ENCODE measurements at regions not wholly inside any gene's neighbourhood (a gene's known extent, or its start where the extent isn't known, plus 50 kb on each side); places are given as distances from the start of the nearest gene placed in this dataset.

GRCh38 chr6:137305691-137306090, 86.5 kb upstream of the IFNGR1 start:
- peak; percentile 25 for DNase-seq
- no peak overlapping the region for H4K8ac ChIP-seq (ENCODE audit: low read length)
- no peak overlapping the region for H3K4me3 ChIP-seq (ENCODE audit: insufficient read depth in 1 of 2, low read depth in 1 of 2, low read length in 2 of 2)
- no peak overlapping the region for H2BK5ac ChIP-seq (ENCODE audit: low read depth, low read length, poor library complexity, severe bottlenecking)
- H2BK15ac ChIP-seq (ENCODE audit: low read depth, poor library complexity, severe bottlenecking): no peak overlapping the region
- no peaks in the 10 kb centered on the region for H3K79me1 ChIP-seq (replicated peaks; ENCODE audit: low read length, poor library complexity, severe bottlenecking)
- H2BK12ac ChIP-seq (ENCODE audit: low read length in 2 of 2): no peak overlapping the region
- no peak overlapping the region for H2AK5ac ChIP-seq (ENCODE audit: low read length, severe bottlenecking)
- H3K4me2 ChIP-seq (ENCODE audit: low read length, poor library complexity, severe bottlenecking): no peak overlapping the region
- no peak overlapping the region for H3K23ac ChIP-seq (ENCODE audit: low read length in 2 of 2)
- H4K91ac ChIP-seq (ENCODE audit: low read length): no peak overlapping the region
- H3K18ac ChIP-seq (ENCODE audit: low read depth in 1 of 2, low read length in 2 of 2): no peak overlapping the region
- no peak overlapping the region for H3K9ac ChIP-seq (ENCODE audit: low read length)
- no peaks in the 10 kb centered on the region for H3K9me3 ChIP-seq (ENCODE audit: control insufficient read depth, low read length)
- WGBS: 70% methylated on average over 2 of the region's 2 CpGs
- no peaks in the 10 kb centered on the region for H3K27me3 ChIP-seq (ENCODE audit: control insufficient read depth in 1 of 2, insufficient read depth in 1 of 2, low read length in 2 of 2)
- no peak overlapping the region for H3K4ac ChIP-seq (ENCODE audit: low read depth in 1 of 2, low read length in 2 of 2)
- H3K36me3 ChIP-seq (ENCODE audit: control insufficient read depth in 1 of 2, insufficient read depth in 2 of 2, low read depth in 1 of 2, low read length in 2 of 2): no peaks in the 10 kb centered on the region
- no peak overlapping the region for H2BK120ac ChIP-seq (ENCODE audit: low read depth, low read length)
- H3K14ac ChIP-seq (ENCODE audit: low read length in 2 of 2): no peak overlapping the region
- peaks cover 3% of the 10 kb centered on the region for H3K4me1 ChIP-seq (ENCODE audit: control insufficient read depth, insufficient read depth, low read depth, low read length)
- no peak overlapping the region for H3K27ac ChIP-seq (ENCODE audit: low read length, poor library complexity, severe bottlenecking)
- no peak overlapping the region for H2AFZ ChIP-seq (ENCODE audit: low read depth, low read length)

- H3K9me3 ChIP-seq (ENCODE audit: control insufficient read depth, low read length): no peaks in the 10 kb centered on the region
- no peak overlapping the region for H3K4ac ChIP-seq (ENCODE audit: low read depth in 1 of 2, low read length in 2 of 2)
- H2BK15ac ChIP-seq (ENCODE audit: low read depth, poor library complexity, severe bottlenecking): no peak overlapping the region
- H3K14ac ChIP-seq (ENCODE audit: low read length in 2 of 2): no peak overlapping the region
- H2BK12ac ChIP-seq (ENCODE audit: low read length in 2 of 2): no peak overlapping the region
- no peak overlapping the region for H3K18ac ChIP-seq (ENCODE audit: low read depth in 1 of 2, low read length in 2 of 2)
- no peaks in the 10 kb centered on the region for H3K27me3 ChIP-seq (ENCODE audit: control insufficient read depth in 1 of 2, insufficient read depth in 1 of 2, low read length in 2 of 2)
- H3K27ac ChIP-seq (ENCODE audit: low read length, poor library complexity, severe bottlenecking): no peak overlapping the region
- no peaks in the 10 kb centered on the region for H3K36me3 ChIP-seq (ENCODE audit: control insufficient read depth in 1 of 2, insufficient read depth in 2 of 2, low read depth in 1 of 2, low read length in 2 of 2)
- no peak overlapping the region for H3K9ac ChIP-seq (ENCODE audit: low read length)
- H2BK120ac ChIP-seq (ENCODE audit: low read depth, low read length): no peak overlapping the region
- H2AK5ac ChIP-seq (ENCODE audit: low read length, severe bottlenecking): no peak overlapping the region
- no peak overlapping the region for H4K8ac ChIP-seq (ENCODE audit: low read length)
- H3K23ac ChIP-seq (ENCODE audit: low read length in 2 of 2): no peak overlapping the region
- no peak overlapping the region for H2BK5ac ChIP-seq (ENCODE audit: low read depth, low read length, poor library complexity, severe bottlenecking)
- no peaks in the 10 kb centered on the region for H3K79me1 ChIP-seq (replicated peaks; ENCODE audit: low read length, poor library complexity, severe bottlenecking)
- DNase-seq: no peak
- H2AFZ ChIP-seq (ENCODE audit: low read depth, low read length): no peak overlapping the region
- no peak overlapping the region for H3K4me2 ChIP-seq (ENCODE audit: low read length, poor library complexity, severe bottlenecking)
- 86% methylated on average over 3 of the region's 4 CpGs for WGBS
- H3K4me1 ChIP-seq (ENCODE audit: control insufficient read depth, insufficient read depth, low read depth, low read length): peaks cover 1% of the 10 kb centered on the region
- no peak overlapping the region for H4K91ac ChIP-seq (ENCODE audit: low read length)
- H3K4me3 ChIP-seq (ENCODE audit: insufficient read depth in 1 of 2, low read depth in 1 of 2, low read length in 2 of 2): no peak overlapping the region
These were observed 85.0 kb upstream of the IFNGR1 start for GRCh38 chr6:137304020-137304780.

- Histone ChIP-seq H3K27ac (ENCODE audit: low read length, poor library complexity, severe bottlenecking) (no peak overlapping the region), H4K91ac (ENCODE audit: low read length) (no peak overlapping the region), H3K14ac (ENCODE audit: low read length in 2 of 2) (no peak overlapping the region), H3K23ac (ENCODE audit: low read length in 2 of 2) (no peak overlapping the region), H2AK5ac (ENCODE audit: low read length, severe bottlenecking) (no peak overlapping the region), H3K4me1 (ENCODE audit: control insufficient read depth, insufficient read depth, low read depth, low read length) (no peaks in the 10 kb centered on the region), H3K79me1 (replicated peaks; ENCODE audit: low read length, poor library complexity, severe bottlenecking) (no peaks in the 10 kb centered on the region), H4K8ac (ENCODE audit: low read length) (no peak overlapping the region), H3K36me3 (ENCODE audit: control insufficient read depth in 1 of 2, insufficient read depth in 2 of 2, low read depth in 1 of 2, low read length in 2 of 2) (no peaks in the 10 kb centered on the region), H3K18ac (ENCODE audit: low read depth in 1 of 2, low read length in 2 of 2) (no peak overlapping the region), H2BK5ac (ENCODE audit: low read depth, low read length, poor library complexity, severe bottlenecking) (no peak overlapping the region), H3K9me3 (ENCODE audit: control insufficient read depth, low read length) (no peaks in the 10 kb centered on the region), H3K4me2 (ENCODE audit: low read length, poor library complexity, severe bottlenecking) (no peak overlapping the region), H2BK120ac (ENCODE audit: low read depth, low read length) (no peak overlapping the region), H3K9ac (ENCODE audit: low read length) (no peak overlapping the region), H2BK15ac (ENCODE audit: low read depth, poor library complexity, severe bottlenecking) (no peak overlapping the region), H3K27me3 (ENCODE audit: control insufficient read depth in 1 of 2, insufficient read depth in 1 of 2, low read length in 2 of 2) (no peaks in the 10 kb centered on the region), H3K4me3 (ENCODE audit: insufficient read depth in 1 of 2, low read depth in 1 of 2, low read length in 2 of 2) (no peak overlapping the region), H2BK12ac (ENCODE audit: low read length in 2 of 2) (no peak overlapping the region), H2AFZ (ENCODE audit: low read depth, low read length) (no peak overlapping the region), H3K4ac (ENCODE audit: low read depth in 1 of 2, low read length in 2 of 2) (no peak overlapping the region)
- no peak for DNase-seq
- 91% methylated on average over 1 of the region's 2 CpGs for WGBS
These were observed 84.3 kb upstream of the IFNGR1 start for GRCh38 chr6:137303441-137303840.

GRCh38 chr6:137299681-137300080, 80.5 kb upstream of the IFNGR1 start:
- Histone ChIP-seq H3K14ac (ENCODE audit: low read length in 2 of 2) (no peak overlapping the region), H3K79me1 (replicated peaks; ENCODE audit: low read length, poor library complexity, severe bottlenecking) (no peaks in the 10 kb centered on the region), H3K27ac (ENCODE audit: low read length, poor library complexity, severe bottlenecking) (no peak overlapping the region), H3K36me3 (ENCODE audit: control insufficient read depth in 1 of 2, insufficient read depth in 2 of 2, low read depth in 1 of 2, low read length in 2 of 2) (no peaks in the 10 kb centered on the region), H2AK5ac (ENCODE audit: low read length, severe bottlenecking) (no peak overlapping the region), H3K4me2 (ENCODE audit: low read length, poor library complexity, severe bottlenecking) (no peak overlapping the region), H2BK12ac (ENCODE audit: low read length in 2 of 2) (no peak overlapping the region), H2BK5ac (ENCODE audit: low read depth, low read length, poor library complexity, severe bottlenecking) (no peak overlapping the region), H3K4ac (ENCODE audit: low read depth in 1 of 2, low read length in 2 of 2) (no peak overlapping the region), H3K4me1 (ENCODE audit: control insufficient read depth, insufficient read depth, low read depth, low read length) (peaks cover 1% of the 10 kb centered on the region), H4K8ac (ENCODE audit: low read length) (no peak overlapping the region), H2BK15ac (ENCODE audit: low read depth, poor library complexity, severe bottlenecking) (no peak overlapping the region), H3K9ac (ENCODE audit: low read length) (no peak overlapping the region), H2BK120ac (ENCODE audit: low read depth, low read length) (no peak overlapping the region), H3K23ac (ENCODE audit: low read length in 2 of 2) (no peak overlapping the region), H3K4me3 (ENCODE audit: insufficient read depth in 1 of 2, low read depth in 1 of 2, low read length in 2 of 2) (no peak overlapping the region), H4K91ac (ENCODE audit: low read length) (no peak overlapping the region), H3K18ac (ENCODE audit: low read depth in 1 of 2, low read length in 2 of 2) (no peak overlapping the region), H2AFZ (ENCODE audit: low read depth, low read length) (no peak overlapping the region), H3K27me3 (ENCODE audit: control insufficient read depth in 1 of 2, insufficient read depth in 1 of 2, low read length in 2 of 2) (no peaks in the 10 kb centered on the region), H3K9me3 (ENCODE audit: control insufficient read depth, low read length) (no peaks in the 10 kb centered on the region)
- no peak for DNase-seq
- 90% methylated on average over 3 of the region's 3 CpGs for WGBS
